Upper lobe of left lung (tissue), 4 donors: ENCODE measurements at regions not wholly inside any gene's neighbourhood (a gene's known extent, or its start where the extent isn't known, plus 50 kb on each side); places are given as distances from the start of the nearest gene placed in this dataset.

Experiments
- CTCF ChIP-seq, 6 experiments: fragments of 450-650 bp in 4 of 6; fragments of 200-600 bp in 2 of 6; sonication (generic) in 2 of 6; IDR thresholded peaks; one replicate each; pipeline ENCODE4 v1.5.1; 2016 to 2019; ENCODE audit warnings: antibody characterized with exemption in 6 of 6
- POLR2A ChIP-seq, 4 donors: fragments of 450-650 bp; IDR thresholded peaks; one replicate each; pipeline ENCODE4 v1.5.1; 2016 to 2017; ENCODE audit warnings: antibody characterized with exemption in 4 of 4, mild to moderate bottlenecking in 2 of 4

GRCh38 chr3:184497804-184498203, 63.8 kb upstream of the EPHB3 start:
- TF ChIP-seq POLR2A (IDR thresholded peaks at IDR 0.05): no peak
- no peak for TF ChIP-seq CTCF (IDR thresholded peaks at IDR 0.05)
